ENCODE measurements at regions not wholly inside any gene's neighbourhood (a gene's known extent, or its start where the extent isn't known, plus 50 kb on each side); places are given as distances from the start of the nearest gene placed in this dataset.

DNA sequence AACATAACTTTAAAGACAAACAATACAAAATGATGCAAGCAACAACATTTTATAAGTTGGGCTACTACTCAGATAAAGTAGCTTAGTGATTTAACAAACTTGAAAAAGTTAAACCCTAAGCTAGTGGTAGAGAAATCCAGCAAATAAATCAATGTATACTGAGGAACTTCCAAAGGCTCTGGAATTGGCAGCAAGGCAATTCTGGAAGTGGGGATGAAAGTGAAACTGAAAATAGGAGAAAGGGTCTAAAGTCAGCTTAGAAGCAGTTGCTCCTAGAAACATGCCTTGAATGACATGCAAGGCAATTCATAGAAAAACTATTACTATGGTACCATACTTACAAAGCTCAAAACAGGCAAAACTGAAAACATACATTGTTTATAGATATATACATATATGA lies 90.0 kb upstream of the CAMK1G start:
- no peak overlapping the region for H3K4me3 Mint-ChIP-seq (ENCODE audit: low read depth)
- peaks cover 8% of the 10 kb centered on the region for H3K27me3 Mint-ChIP-seq
- no peak for DNase-seq (ENCODE audit: low spot score, unreplicated experiment)
- TF ChIP-seq, protein P1, sequence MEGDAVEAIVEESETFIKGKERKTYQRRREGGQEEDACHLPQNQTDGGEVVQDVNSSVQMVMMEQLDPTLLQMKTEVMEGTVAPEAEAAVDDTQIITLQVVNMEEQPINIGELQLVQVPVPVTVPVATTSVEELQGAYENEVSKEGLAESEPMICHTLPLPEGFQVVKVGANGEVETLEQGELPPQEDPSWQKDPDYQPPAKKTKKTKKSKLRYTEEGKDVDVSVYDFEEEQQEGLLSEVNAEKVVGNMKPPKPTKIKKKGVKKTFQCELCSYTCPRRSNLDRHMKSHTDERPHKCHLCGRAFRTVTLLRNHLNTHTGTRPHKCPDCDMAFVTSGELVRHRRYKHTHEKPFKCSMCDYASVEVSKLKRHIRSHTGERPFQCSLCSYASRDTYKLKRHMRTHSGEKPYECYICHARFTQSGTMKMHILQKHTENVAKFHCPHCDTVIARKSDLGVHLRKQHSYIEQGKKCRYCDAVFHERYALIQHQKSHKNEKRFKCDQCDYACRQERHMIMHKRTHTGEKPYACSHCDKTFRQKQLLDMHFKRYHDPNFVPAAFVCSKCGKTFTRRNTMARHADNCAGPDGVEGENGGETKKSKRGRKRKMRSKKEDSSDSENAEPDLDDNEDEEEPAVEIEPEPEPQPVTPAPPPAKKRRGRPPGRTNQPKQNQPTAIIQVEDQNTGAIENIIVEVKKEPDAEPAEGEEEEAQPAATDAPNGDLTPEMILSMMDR (IDR thresholded peaks at IDR 0.05; ENCODE audit: unreplicated experiment), result no peak
- peaks cover 2% of the 10 kb centered on the region for H3K36me3 Mint-ChIP-seq (ENCODE audit: insufficient read depth)
- no peak overlapping the region for H3K27ac Mint-ChIP-seq
- H3K4me1 Mint-ChIP-seq (ENCODE audit: low read depth), result peaks cover 13% of the 10 kb centered on the region
- H3K9me3 Mint-ChIP-seq (ENCODE audit: low read depth), result peaks cover 19% of the 10 kb centered on the region

DNA sequence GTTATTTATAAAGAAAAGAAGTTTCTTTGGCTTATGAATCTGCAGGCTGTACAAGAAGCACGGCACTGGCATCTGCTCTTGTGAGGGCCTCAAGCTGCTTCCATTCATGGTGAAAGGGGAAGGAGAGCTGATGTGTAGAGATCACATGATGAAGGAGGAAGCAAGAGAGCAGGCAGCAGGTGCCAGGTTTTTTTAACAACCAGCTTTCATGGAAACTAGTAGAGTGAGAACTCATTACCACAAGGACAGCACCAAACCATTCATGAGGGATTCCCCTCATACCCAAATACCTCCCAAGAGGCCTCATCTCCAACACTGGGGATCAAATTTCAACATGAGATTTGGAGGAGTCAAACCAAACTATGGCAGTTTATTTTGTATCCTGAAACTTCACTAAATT lies 85.8 kb upstream of the CAMK1G start:
- peaks cover 30% of the 10 kb centered on the region for H3K9me3 Mint-ChIP-seq (ENCODE audit: low read depth)
- DNase-seq (ENCODE audit: low spot score, unreplicated experiment), result no peak

DNA sequence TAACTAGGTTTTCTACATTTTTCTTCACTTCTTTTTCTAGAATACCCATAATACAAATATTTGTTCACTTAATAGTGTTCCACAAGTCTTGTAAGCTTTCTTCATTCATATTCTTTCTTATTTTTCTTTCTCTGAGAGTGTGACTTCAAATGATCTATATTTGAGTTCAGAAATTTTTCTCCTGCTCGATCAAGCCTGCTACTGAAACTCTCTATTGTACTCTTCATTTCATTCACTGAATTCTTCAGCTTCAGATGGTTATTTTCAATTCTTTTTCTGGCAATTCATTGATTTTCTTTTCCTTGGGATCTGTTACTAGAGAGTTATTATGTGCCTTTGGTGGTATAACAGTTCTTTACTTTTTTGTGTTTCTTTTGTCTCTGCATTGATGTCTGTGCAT lies 82.5 kb upstream of the CAMK1G start:
- no peak overlapping the region for H3K4me3 Mint-ChIP-seq (ENCODE audit: low read depth)
- TF ChIP-seq, protein P1 (IDR thresholded peaks at IDR 0.05; ENCODE audit: unreplicated experiment), result no peak
- peaks cover 24% of the 10 kb centered on the region for H3K9me3 Mint-ChIP-seq (ENCODE audit: low read depth)
- H3K4me1 Mint-ChIP-seq (ENCODE audit: low read depth), result no peaks in the 10 kb centered on the region
- no peak for DNase-seq (ENCODE audit: low spot score, unreplicated experiment)
- H3K27ac Mint-ChIP-seq, result no peak overlapping the region
- H3K27me3 Mint-ChIP-seq, result no peaks in the 10 kb centered on the region
- peaks cover 2% of the 10 kb centered on the region for H3K36me3 Mint-ChIP-seq (ENCODE audit: insufficient read depth)

More for the DNA sequence above, 85.8 kb upstream of the CAMK1G start:
- no peaks in the 10 kb centered on the region for H3K27me3 Mint-ChIP-seq
- no peak overlapping the region for H3K4me3 Mint-ChIP-seq (ENCODE audit: low read depth)
- peaks cover 3% of the 10 kb centered on the region for H3K4me1 Mint-ChIP-seq (ENCODE audit: low read depth)
- TF ChIP-seq, protein P1 (IDR thresholded peaks at IDR 0.05; ENCODE audit: unreplicated experiment), result no peak
- no peak overlapping the region for H3K27ac Mint-ChIP-seq
- H3K36me3 Mint-ChIP-seq (ENCODE audit: insufficient read depth), result peaks cover 2% of the 10 kb centered on the region

- peaks cover 12% of the 10 kb centered on the region for H3K9me3 Mint-ChIP-seq (ENCODE audit: low read depth)
- no peak for DNase-seq (ENCODE audit: low spot score, unreplicated experiment)
- no peaks in the 10 kb centered on the region for H3K36me3 Mint-ChIP-seq (ENCODE audit: insufficient read depth)
- no peak overlapping the region for H3K27ac Mint-ChIP-seq
- TF ChIP-seq, protein P1 (IDR thresholded peaks at IDR 0.05; ENCODE audit: unreplicated experiment), result no peak
- H3K4me3 Mint-ChIP-seq (ENCODE audit: low read depth), result no peak overlapping the region
- no peaks in the 10 kb centered on the region for H3K27me3 Mint-ChIP-seq
- no peaks in the 10 kb centered on the region for H3K4me1 Mint-ChIP-seq (ENCODE audit: low read depth)
These were observed 80.3 kb upstream of the CAMK1G start for GRCh38 chr1:209503196-209503595.

DNA sequence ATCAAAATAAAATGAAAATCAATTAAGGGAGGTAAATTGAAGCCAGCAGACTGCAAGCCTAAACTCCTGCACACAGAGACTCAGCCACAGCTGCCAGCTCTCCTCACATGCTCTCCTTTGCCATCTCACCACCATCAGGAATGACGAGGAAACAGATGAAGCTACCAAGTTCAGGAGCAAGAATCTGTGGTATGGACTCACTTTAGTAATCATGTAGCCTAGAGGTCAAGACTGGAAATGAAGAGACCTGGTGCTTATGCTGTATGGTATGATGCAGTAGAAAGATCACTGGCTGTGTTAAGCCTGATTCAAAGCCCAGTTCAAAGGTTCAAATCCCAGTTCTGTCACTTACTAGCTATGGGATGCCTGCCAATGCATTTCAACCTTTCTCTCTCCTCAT lies 78.9 kb upstream of the CAMK1G start:
- TF ChIP-seq, protein P1 (IDR thresholded peaks at IDR 0.05; ENCODE audit: unreplicated experiment), result no peak
- Mint-ChIP-seq H3K4me3 (ENCODE audit: low read depth) (no peak overlapping the region), H3K4me1 (ENCODE audit: low read depth) (no peaks in the 10 kb centered on the region), H3K27ac (no peak overlapping the region), H3K27me3 (no peaks in the 10 kb centered on the region), H3K36me3 (ENCODE audit: insufficient read depth) (no peaks in the 10 kb centered on the region), H3K9me3 (ENCODE audit: low read depth) (peaks cover 12% of the 10 kb centered on the region)
- DNase-seq (ENCODE audit: low spot score, unreplicated experiment), result no peak
